AG04450 (cell line): ENCODE measurements at regions not wholly inside any gene's neighbourhood (a gene's known extent, or its start where the extent isn't known, plus 50 kb on each side); places are given as distances from the start of the nearest gene placed in this dataset.

Experiments used
- CTCF ChIA-PET: fragments of 300-600, 350-600 bp; formaldehyde crosslinking; extraction: SDS; loops from one replicate; lab custom pipeline; 2022; ENCODE audit warnings: antibody characterized with exemption, inconsistent platforms; lab: Charles Lee
- POLR2A ChIA-PET: fragments of 350-600 bp; formaldehyde crosslinking; extraction: SDS; loops from one replicate; lab custom pipeline; 2021; ENCODE audit warnings: antibody characterized with exemption, inconsistent platforms; lab: Yijun Ruan, JAX
- DNase-seq: peaks from one replicate; pipeline ENCODE4 v3.0.0-alpha.2; 2011; ENCODE audit warnings: low read depth, low spot score
- H3K27ac ChIP-seq: one replicate; pipeline ENCODE4 v1.5.1; 2012; ENCODE audit warnings: low read depth, low read length, control low read depth
- H3K27me3 ChIP-seq: one replicate; pipeline ENCODE4 v1.6.0; 2012; ENCODE audit warnings: low read length; ENCODE audit not compliant: control insufficient read depth, insufficient read depth
- H3K4me3 ChIP-seq: 2 replicates; pipeline ENCODE4 v1.5.1; 2011; ENCODE audit warnings: mild to moderate bottlenecking, low read depth, low read length, control low read depth
- H3K9me3 ChIP-seq: 2 replicates; pipeline ENCODE4 v1.5.1; 2012; ENCODE audit warnings: low read length; ENCODE audit not compliant: control insufficient read depth, insufficient read depth
- TF ChIP-seq, protein P1 (sequence below): IDR thresholded peaks from 2 replicates; pipeline ENCODE4 v1.5.1; 2011; ENCODE audit warnings: low read depth, low read length, control low read depth, inconsistent platforms

DNA sequence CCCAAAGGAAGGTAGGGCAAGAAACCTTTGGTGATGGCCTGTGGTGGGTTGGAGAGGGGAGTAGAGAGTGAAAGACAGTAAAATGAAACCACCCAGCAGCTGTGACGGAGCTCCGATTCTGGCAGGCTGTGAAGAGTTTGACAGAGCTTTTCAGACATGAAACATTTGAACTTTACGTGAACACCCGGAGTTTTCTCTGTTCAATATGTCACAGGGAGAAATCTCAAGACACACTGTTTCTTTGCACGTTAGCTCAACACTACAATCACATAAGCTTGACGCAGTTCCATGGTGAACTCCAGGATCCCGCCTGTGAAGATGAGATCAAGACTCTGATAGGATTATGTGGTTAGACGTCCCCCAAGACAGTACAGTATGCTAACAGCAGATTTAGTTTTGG, 79.6 kb upstream of the CDH11 start:
- no peaks in the 10 kb centered on the region for H3K27me3 ChIP-seq
- TF ChIP-seq, protein P1, sequence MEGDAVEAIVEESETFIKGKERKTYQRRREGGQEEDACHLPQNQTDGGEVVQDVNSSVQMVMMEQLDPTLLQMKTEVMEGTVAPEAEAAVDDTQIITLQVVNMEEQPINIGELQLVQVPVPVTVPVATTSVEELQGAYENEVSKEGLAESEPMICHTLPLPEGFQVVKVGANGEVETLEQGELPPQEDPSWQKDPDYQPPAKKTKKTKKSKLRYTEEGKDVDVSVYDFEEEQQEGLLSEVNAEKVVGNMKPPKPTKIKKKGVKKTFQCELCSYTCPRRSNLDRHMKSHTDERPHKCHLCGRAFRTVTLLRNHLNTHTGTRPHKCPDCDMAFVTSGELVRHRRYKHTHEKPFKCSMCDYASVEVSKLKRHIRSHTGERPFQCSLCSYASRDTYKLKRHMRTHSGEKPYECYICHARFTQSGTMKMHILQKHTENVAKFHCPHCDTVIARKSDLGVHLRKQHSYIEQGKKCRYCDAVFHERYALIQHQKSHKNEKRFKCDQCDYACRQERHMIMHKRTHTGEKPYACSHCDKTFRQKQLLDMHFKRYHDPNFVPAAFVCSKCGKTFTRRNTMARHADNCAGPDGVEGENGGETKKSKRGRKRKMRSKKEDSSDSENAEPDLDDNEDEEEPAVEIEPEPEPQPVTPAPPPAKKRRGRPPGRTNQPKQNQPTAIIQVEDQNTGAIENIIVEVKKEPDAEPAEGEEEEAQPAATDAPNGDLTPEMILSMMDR: no peak
- no peak for DNase-seq
- H3K27ac ChIP-seq: no peak overlapping the region
- H3K9me3 ChIP-seq: no peaks in the 10 kb centered on the region
- no peak overlapping the region for H3K4me3 ChIP-seq
- ChIA-PET CTCF (no interaction called here), POLR2A (no interaction called here)

DNA sequence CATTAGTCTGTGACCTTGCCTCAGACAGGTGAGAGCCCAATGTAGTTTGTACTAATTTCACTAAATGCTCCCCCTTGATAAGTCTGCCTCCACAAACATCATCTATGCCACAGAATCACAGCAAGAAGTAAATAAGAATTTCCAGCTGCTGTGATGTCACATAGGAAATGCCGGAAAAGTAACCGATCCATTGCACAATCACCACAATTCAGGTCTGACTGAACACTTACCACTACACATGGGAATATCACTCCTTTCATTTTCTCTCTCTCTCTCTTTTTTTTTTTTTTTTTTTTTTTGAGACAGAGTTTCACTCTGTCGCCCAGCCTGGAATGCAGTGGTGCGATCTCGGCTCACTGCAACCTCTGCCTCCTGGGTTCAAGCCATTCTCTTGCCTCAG, 79.0 kb upstream of the CDH11 start:
- no peaks in the 10 kb centered on the region for H3K9me3 ChIP-seq
- no peak overlapping the region for H3K4me3 ChIP-seq
- no peaks in the 10 kb centered on the region for H3K27me3 ChIP-seq
- ChIA-PET POLR2A (no interaction called here), CTCF (interaction anchor here (0.5 kb wide), 1 partner anchor 143 kb away, joined by 3 read pairs; no protein-coding TSS in a partner anchor)
- DNase-seq: no peak
- TF ChIP-seq, protein P1: no peak
- H3K27ac ChIP-seq: no peak overlapping the region

DNA sequence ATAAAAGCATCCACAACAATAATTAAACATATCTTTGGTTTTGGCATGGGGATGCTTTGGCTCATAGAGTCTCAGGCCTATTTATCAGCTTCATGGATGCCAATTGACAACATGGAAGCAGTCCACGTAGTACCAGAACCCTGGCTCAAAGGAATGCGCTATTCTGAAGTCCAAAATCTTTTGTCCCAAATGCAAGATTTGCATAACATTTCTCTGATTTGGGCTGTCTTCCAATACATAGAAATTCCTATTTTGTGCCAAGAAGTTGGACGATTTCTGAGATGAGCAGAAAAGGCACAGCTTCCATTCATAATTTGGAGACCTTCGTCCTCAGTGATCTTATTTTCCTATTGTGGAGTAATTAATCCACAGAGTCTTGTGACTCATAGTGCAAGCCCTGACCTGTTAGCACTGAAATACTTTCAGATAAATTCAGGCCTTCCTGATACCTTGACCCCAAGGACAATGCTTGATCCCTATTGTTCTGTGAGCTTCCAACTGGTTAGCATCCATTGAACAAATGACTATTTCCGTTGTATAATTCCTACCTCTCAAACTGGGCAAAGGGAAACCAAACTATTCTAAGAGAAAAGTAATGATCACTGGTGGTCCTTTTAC, 78.4 kb upstream of the CDH11 start:
- H3K9me3 ChIP-seq: no peaks in the 10 kb centered on the region
- ChIA-PET POLR2A (no interaction called here), CTCF (interaction anchor here (0.5 kb wide), 1 partner anchor 144 kb away, joined by 3 read pairs; no protein-coding TSS in a partner anchor)
- H3K27me3 ChIP-seq: no peaks in the 10 kb centered on the region
- TF ChIP-seq, protein P1: no peak
- H3K4me3 ChIP-seq: no peak overlapping the region
- DNase-seq: no peak
- no peak overlapping the region for H3K27ac ChIP-seq

DNA sequence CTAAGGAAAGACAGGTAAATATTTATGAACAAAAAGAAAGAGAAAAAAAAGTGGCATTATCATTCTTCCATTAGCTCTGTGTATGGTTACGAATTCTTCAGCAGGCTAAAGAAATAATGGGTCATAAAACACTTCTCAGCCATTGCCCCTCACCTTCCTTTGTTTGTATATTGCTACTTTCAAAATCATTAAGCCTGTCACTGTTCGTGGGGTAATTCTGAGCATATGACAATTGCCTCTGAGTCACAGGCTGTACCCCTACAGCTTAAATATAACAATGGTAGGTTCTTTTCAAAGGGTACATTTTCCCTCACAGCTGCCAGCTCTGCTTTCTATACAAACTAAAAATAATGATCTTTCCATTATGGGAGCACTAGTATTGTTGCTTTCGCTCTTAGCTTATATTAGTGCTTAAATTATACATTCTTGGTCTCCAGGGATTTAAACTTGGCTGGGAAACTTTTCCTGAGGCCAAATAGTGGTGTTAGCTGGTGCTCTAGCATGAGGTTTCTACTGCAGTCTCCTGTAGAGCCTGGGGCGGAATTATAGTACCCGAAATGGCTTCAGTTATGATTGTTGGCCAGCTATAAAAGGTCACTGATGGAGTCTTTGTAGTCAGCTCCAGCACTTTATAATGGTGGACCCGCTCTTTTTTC, 74.7 kb upstream of the CDH11 start:
- DNase-seq: no peak
- ChIA-PET CTCF (no interaction called here), POLR2A (no interaction called here)
- Histone ChIP-seq H3K27me3 (no peaks in the 10 kb centered on the region), H3K27ac (no peak overlapping the region), H3K9me3 (no peaks in the 10 kb centered on the region), H3K4me3 (no peak overlapping the region)
- TF ChIP-seq, protein P1: no peak

DNA sequence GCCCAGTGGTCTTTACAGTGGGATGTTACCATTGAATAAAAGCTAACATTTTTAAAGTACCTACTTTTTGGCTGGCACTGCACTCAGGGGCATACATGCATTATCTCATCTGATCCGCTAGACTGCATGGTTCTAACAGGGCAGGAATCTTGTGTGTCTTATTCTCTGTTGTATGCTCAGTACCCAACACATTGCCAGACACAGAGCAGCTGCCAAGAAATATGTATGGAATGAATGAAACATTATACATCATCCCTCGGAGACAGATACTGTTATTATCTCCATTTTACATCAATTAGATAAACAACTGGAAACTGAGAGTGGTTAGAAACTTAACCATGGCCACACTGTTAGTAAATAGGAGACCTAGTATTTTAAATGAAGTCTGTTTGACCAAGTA, 74.1 kb upstream of the CDH11 start:
- CTCF ChIA-PET: no interaction called here
- Histone ChIP-seq H3K27me3 (no peaks in the 10 kb centered on the region), H3K4me3 (no peak overlapping the region), H3K9me3 (no peaks in the 10 kb centered on the region), H3K27ac (no peak overlapping the region)
- DNase-seq: no peak
- POLR2A ChIA-PET: no interaction called here
- TF ChIP-seq, protein P1: no peak
